Omental fat pad (tissue), 3 donors: ENCODE measurements at regions not wholly inside any gene's neighbourhood (a gene's known extent, or its start where the extent isn't known, plus 50 kb on each side); places are given as distances from the start of the nearest gene placed in this dataset.

Experiments used
- ATAC-seq: fragments of 150-250 bp; one replicate; pipeline ENCODE4 v1.9.1; 2016; ENCODE audit warnings: mild to moderate bottlenecking, moderate library complexity; ENCODE audit not compliant: low FRiP score
- DNase-seq: peaks from one replicate; pipeline ENCODE4 v3.0.0-alpha.2; 2019; ENCODE audit warnings: low spot score
- TF ChIP-seq, protein P1 (sequence below), 3 donors: fragments of 450-650 bp; IDR thresholded peaks; one replicate each; pipeline ENCODE4 v1.5.1; 2016 to 2017; ENCODE audit warnings: antibody characterized with exemption in 3 of 3, mild to moderate bottlenecking in 3 of 3, moderate library complexity in 2 of 3

GRCh38 chr13:40333226-40333625 lies 333.2 kb downstream of the FOXO1 start:
- ATAC-seq (no peak), DNase-seq (no peak)
- TF ChIP-seq, protein P1, sequence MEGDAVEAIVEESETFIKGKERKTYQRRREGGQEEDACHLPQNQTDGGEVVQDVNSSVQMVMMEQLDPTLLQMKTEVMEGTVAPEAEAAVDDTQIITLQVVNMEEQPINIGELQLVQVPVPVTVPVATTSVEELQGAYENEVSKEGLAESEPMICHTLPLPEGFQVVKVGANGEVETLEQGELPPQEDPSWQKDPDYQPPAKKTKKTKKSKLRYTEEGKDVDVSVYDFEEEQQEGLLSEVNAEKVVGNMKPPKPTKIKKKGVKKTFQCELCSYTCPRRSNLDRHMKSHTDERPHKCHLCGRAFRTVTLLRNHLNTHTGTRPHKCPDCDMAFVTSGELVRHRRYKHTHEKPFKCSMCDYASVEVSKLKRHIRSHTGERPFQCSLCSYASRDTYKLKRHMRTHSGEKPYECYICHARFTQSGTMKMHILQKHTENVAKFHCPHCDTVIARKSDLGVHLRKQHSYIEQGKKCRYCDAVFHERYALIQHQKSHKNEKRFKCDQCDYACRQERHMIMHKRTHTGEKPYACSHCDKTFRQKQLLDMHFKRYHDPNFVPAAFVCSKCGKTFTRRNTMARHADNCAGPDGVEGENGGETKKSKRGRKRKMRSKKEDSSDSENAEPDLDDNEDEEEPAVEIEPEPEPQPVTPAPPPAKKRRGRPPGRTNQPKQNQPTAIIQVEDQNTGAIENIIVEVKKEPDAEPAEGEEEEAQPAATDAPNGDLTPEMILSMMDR (IDR thresholded peaks at IDR 0.05) = no peak

- TF ChIP-seq, protein P1 (IDR thresholded peaks at IDR 0.05) = no peak
- ATAC-seq (no peak), DNase-seq (no peak)
Measured at GRCh38 chr13:40334031-40334430, 332.4 kb downstream of the FOXO1 start.

DNA sequence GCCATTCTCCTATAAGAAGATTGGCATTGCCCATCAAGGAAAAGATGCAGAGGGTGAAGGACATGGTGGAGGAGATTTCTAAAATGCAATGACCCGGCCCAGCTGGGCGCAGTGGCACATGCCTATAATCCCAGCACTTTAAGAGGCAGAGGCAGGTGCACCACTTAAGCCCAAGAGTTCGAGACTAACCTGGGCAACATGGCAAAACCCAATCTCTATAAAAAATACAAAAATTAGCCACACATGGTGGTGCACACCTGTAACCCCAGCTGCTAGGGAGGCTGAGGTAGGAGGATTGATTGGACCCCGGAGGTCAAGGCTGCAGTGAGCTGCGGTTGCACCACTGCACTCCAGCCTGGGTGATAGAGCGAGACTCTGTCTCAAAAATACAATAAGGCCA lies 331.8 kb downstream of the FOXO1 start:
- no peak for ATAC-seq
- no peak for DNase-seq
- TF ChIP-seq, protein P1 (IDR thresholded peaks at IDR 0.05) = no peak

DNA sequence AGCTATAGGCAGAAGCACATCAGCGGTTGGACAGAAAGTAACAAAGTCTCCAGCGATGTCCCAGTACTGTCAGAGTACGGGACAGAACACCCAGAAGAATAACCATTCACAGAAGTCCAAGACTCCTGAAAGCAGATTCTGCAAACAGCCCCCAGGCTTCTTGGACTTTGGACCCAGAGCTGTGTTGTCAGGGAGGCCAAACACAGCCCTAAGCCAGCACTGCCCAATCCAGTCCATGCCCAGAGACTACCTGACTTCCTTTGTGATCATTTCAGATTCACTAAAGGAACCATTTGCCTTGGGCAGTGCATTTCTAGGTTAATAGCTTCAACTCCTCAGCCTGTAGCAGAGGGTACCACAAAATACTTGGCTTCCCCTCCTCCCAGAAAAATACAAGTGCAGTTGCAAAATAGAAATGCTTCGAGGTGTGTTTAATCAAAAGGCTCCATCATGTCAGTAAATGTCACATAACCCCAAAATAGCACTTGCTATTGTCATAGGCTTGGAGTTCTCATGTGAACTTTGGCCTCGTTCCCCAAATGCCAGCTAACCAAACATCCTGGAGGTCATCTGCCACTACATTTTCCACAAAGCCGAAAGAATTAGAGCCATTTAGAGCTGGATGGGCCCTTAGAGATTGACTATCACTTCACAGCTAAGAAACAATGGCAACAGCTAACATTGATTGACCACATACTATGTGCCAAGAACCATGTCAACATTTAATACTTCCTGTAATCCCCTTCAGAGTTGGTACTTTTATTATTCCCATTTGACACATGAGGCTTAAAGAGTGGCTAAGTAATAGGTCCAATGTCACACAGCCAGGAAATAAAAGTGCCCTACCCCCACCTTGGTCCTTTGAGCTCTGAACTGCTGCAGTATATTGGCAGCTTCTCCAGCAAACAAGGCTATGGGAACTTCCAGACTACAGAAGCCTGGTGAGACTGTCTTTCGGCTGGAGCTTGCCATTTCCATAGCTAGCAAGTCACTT lies 329.9 kb downstream of the FOXO1 start:
- TF ChIP-seq, protein P1 (IDR thresholded peaks at IDR 0.05) = no peak
- DNase-seq = no peak
- ATAC-seq = no peak

GRCh38 chr13:40337651-40338050 lies 328.8 kb downstream of the FOXO1 start:
- DNase-seq = no peak
- no peak for ATAC-seq
- TF ChIP-seq, protein P1 (IDR thresholded peaks at IDR 0.05) = no peak

DNA sequence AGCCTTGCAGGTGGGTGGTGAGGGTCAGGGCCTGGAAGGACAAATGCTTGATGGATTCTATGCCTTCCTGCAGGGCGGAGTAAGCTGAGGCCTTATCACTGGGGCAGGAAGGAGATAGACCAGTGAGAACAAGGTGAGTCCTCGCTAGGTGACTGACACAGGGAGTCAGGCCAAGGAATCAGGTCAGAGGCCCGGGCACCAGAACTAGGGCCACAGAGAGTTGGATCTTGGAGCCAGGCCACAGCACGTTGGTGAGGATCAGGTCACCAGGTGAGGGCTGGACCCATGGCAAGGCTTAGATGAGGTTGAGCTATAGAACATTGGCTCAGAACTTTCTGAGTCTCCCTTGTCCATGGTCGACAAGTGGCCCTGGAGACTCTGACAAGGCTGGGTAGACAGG lies 328.2 kb downstream of the FOXO1 start:
- DNase-seq (no peak), ATAC-seq (no peak)
- TF ChIP-seq, protein P1 (IDR thresholded peaks at IDR 0.05) = no peak
